ENCODE measurements at regions not wholly inside any gene's neighbourhood (a gene's known extent, or its start where the extent isn't known, plus 50 kb on each side); places are given as distances from the start of the nearest gene placed in this dataset.

- no peak for DNase-seq (ENCODE audit: low read depth)
These were observed 263.7 kb upstream of the EEF2KMT start for GRCh38 chr16:5361322-5361721.

- DNase-seq (ENCODE audit: low read depth) = no peak
These were observed 257.1 kb upstream of the EEF2KMT start for GRCh38 chr16:5354645-5355044.

- no peak for DNase-seq (ENCODE audit: low read depth)
These were observed 252.3 kb upstream of the EEF2KMT start for GRCh38 chr16:5349670-5350517.

- no peak for DNase-seq (ENCODE audit: low read depth)
These were observed 251.5 kb upstream of the EEF2KMT start for GRCh38 chr16:5349101-5349500.

- DNase-seq (ENCODE audit: low read depth) = no peak
These were observed 250.0 kb upstream of the EEF2KMT start for GRCh38 chr16:5347561-5347960.

- no peak for DNase-seq (ENCODE audit: low read depth)
These were observed 239.3 kb upstream of the EEF2KMT start for GRCh38 chr16:5336941-5337340.

- no peak for DNase-seq (ENCODE audit: low read depth)
These were observed 236.4 kb upstream of the EEF2KMT start for GRCh38 chr16:5333991-5334390.

GRCh38 chr16:5333126-5333525, 235.5 kb upstream of the EEF2KMT start:
- DNase-seq (ENCODE audit: low read depth) = no peak

GRCh38 chr16:5330058-5330457, 232.5 kb upstream of the EEF2KMT start:
- no peak for DNase-seq (ENCODE audit: low read depth)

GRCh38 chr16:5328546-5328945, 231.0 kb upstream of the EEF2KMT start:
- no peak for DNase-seq (ENCODE audit: low read depth)

GRCh38 chr16:5326395-5326794, 228.8 kb upstream of the EEF2KMT start:
- DNase-seq (ENCODE audit: low read depth) = no peak

- no peak for DNase-seq (ENCODE audit: low read depth)
These were observed 228.3 kb upstream of the EEF2KMT start for GRCh38 chr16:5325932-5326331.

GRCh38 chr16:5323284-5324141, 225.9 kb upstream of the EEF2KMT start:
- no peak for DNase-seq (ENCODE audit: low read depth)

GRCh38 chr16:5321930-5322329, 224.3 kb upstream of the EEF2KMT start:
- no peak for DNase-seq (ENCODE audit: low read depth)

- DNase-seq (ENCODE audit: low read depth) = no peak
These were observed 222.2 kb upstream of the EEF2KMT start for GRCh38 chr16:5319799-5320198.

GRCh38 chr16:5315914-5316313, 218.3 kb upstream of the EEF2KMT start:
- no peak for DNase-seq (ENCODE audit: low read depth)

GRCh38 chr16:5314377-5314776, 216.8 kb upstream of the EEF2KMT start:
- no peak for DNase-seq (ENCODE audit: low read depth)

- no peak for DNase-seq (ENCODE audit: low read depth)
These were observed 212.5 kb upstream of the EEF2KMT start for GRCh38 chr16:5309946-5310611.

- no peak for DNase-seq (ENCODE audit: low read depth)
These were observed 207.4 kb upstream of the EEF2KMT start for GRCh38 chr16:5305023-5305422.

GRCh38 chr16:5302372-5303114, 204.9 kb upstream of the EEF2KMT start:
- DNase-seq (ENCODE audit: low read depth) = no peak

GRCh38 chr16:5298202-5298601, 200.6 kb upstream of the EEF2KMT start:
- DNase-seq (ENCODE audit: low read depth) = no peak

GRCh38 chr16:5296176-5296575, 198.6 kb upstream of the EEF2KMT start:
- no peak for DNase-seq (ENCODE audit: low read depth)

Measured in activated gamma-delta T cell treated with anti-CD3 and anti-CD28 coated beads, Interleukin-2, amount 50 U/mL, for 16 hours (primary cell).